ENCODE measurements at regions not wholly inside any gene's neighbourhood (a gene's known extent, or its start where the extent isn't known, plus 50 kb on each side); places are given as distances from the start of the nearest gene placed in this dataset.

DNA sequence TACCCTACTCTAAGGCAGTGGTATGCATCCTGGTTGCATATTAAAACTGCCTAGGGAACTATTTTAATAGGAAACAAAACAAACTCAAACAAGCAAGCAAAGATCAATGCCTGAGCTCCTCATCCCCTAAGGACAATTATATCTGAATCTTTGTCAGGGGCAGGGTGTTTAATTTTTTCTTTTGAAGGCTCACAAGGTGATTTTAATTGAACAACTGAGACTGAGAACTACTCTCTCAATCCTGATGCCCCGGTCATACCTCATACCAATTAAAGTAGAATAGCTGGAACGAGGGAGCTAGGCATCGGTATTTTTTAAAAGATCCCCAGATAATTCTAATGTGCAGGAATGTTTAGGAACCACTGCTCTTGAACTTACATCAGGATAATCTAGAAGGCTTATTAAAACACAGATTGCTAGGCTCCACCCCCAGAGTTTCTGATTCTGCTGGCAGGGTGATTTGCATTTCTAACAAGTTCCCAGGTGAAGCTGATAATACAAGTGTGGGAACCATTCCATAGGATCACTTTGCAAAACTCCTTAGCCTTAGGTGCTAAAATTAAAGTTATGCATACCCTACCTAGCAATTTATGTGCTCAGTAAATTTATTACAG lies 416.5 kb downstream of the GUCY1A2 start:
- Histone ChIP-seq H3K4me1 (ENCODE audit: control insufficient read depth, insufficient read depth, low read length, unreplicated experiment) (no peaks in the 10 kb centered on the region), H3K79me2 (ENCODE audit: control insufficient read depth, insufficient read depth, low read length, unreplicated experiment) (no peaks in the 10 kb centered on the region), H3K36me3 (ENCODE audit: insufficient read depth, low read length) (no peaks in the 10 kb centered on the region), H2AFZ (ENCODE audit: low read length, unreplicated experiment) (no peak overlapping the region), H3K4me3 (ENCODE audit: low read depth, low read length) (no peak overlapping the region), H3K27ac (ENCODE audit: low read depth, low read length) (no peak overlapping the region), H3K27me3 (ENCODE audit: insufficient read depth, low read length) (no peaks in the 10 kb centered on the region)

- Histone ChIP-seq H3K36me3 (ENCODE audit: insufficient read depth, low read length) (no peaks in the 10 kb centered on the region), H3K27ac (ENCODE audit: low read depth, low read length) (no peak overlapping the region), H3K27me3 (ENCODE audit: insufficient read depth, low read length) (no peaks in the 10 kb centered on the region), H2AFZ (ENCODE audit: low read length, unreplicated experiment) (no peak overlapping the region), H3K4me3 (ENCODE audit: low read depth, low read length) (no peak overlapping the region), H3K4me1 (ENCODE audit: control insufficient read depth, insufficient read depth, low read length, unreplicated experiment) (peaks cover 5% of the 10 kb centered on the region), H3K79me2 (ENCODE audit: control insufficient read depth, insufficient read depth, low read length, unreplicated experiment) (no peaks in the 10 kb centered on the region)
These were observed 409.6 kb downstream of the GUCY1A2 start for GRCh38 chr11:106608677-106609076.

DNA sequence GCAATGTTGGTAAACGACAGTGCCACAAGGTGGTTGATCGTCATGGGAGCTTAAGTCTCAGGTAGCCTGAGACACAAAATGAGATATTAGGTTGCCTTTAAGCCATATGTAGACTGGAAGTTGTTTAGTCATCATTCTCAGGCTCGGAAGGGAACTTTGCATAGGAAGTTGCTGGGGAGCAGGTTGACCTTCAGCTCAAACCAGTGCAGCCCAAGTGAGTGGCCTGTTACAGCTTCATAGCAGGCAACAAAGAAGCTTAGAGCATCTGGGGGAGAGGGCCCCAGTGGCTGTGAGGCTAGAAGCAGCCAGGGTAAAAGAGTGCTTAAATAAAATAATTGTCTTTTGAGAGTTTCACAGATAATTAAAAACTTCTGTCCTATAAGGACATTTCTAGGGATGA lies 404.0 kb downstream of the GUCY1A2 start:
- Histone ChIP-seq H3K36me3 (ENCODE audit: insufficient read depth, low read length) (no peaks in the 10 kb centered on the region), H3K27me3 (ENCODE audit: insufficient read depth, low read length) (no peaks in the 10 kb centered on the region), H3K4me1 (ENCODE audit: control insufficient read depth, insufficient read depth, low read length, unreplicated experiment) (no peaks in the 10 kb centered on the region), H3K79me2 (ENCODE audit: control insufficient read depth, insufficient read depth, low read length, unreplicated experiment) (no peaks in the 10 kb centered on the region), H2AFZ (ENCODE audit: low read length, unreplicated experiment) (no peak overlapping the region), H3K4me3 (ENCODE audit: low read depth, low read length) (no peak overlapping the region), H3K27ac (ENCODE audit: low read depth, low read length) (no peak overlapping the region)

GRCh38 chr11:106619320-106619990 lies 398.8 kb downstream of the GUCY1A2 start:
- no peak overlapping the region for H3K27ac ChIP-seq (ENCODE audit: low read depth, low read length)

DNA sequence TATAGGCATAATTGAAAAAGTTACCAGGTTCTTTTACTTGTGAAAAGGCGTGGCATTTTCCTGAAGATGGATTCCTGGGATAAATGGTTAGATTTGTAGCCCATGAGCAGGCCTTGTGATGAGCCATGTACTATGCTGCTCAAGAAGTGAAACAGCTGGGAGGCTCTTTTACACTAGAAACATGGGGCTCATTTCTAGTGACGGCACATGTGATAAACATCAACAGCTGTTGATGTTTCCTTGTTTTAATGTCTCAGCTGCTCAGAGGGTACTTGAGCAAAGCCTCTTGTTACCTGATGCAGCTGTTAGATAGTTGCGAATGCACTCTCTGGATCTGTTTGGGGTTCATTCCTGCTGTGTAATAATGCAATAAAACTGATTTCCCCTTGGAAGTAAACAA lies 396.8 kb downstream of the GUCY1A2 start:
- no peak overlapping the region for H3K4me3 ChIP-seq (ENCODE audit: low read depth, low read length)
- no peaks in the 10 kb centered on the region for H3K36me3 ChIP-seq (ENCODE audit: insufficient read depth, low read length)
- no peak overlapping the region for H3K27ac ChIP-seq (ENCODE audit: low read depth, low read length)
- no peaks in the 10 kb centered on the region for H3K27me3 ChIP-seq (ENCODE audit: insufficient read depth, low read length)
- H3K79me2 ChIP-seq (ENCODE audit: control insufficient read depth, insufficient read depth, low read length, unreplicated experiment) = no peaks in the 10 kb centered on the region
- no peaks in the 10 kb centered on the region for H3K4me1 ChIP-seq (ENCODE audit: control insufficient read depth, insufficient read depth, low read length, unreplicated experiment)
- no peak overlapping the region for H2AFZ ChIP-seq (ENCODE audit: low read length, unreplicated experiment)

More at GRCh38 chr11:106619320-106619990, 398.8 kb downstream of the GUCY1A2 start:
- H3K4me1 ChIP-seq (ENCODE audit: control insufficient read depth, insufficient read depth, low read length, unreplicated experiment) = no peaks in the 10 kb centered on the region
- no peaks in the 10 kb centered on the region for H3K79me2 ChIP-seq (ENCODE audit: control insufficient read depth, insufficient read depth, low read length, unreplicated experiment)
- H2AFZ ChIP-seq (ENCODE audit: low read length, unreplicated experiment) = no peak overlapping the region
- no peaks in the 10 kb centered on the region for H3K27me3 ChIP-seq (ENCODE audit: insufficient read depth, low read length)
- H3K4me3 ChIP-seq (ENCODE audit: low read depth, low read length) = no peak overlapping the region
- no peaks in the 10 kb centered on the region for H3K36me3 ChIP-seq (ENCODE audit: insufficient read depth, low read length)
